ENCODE measurements at regions not wholly inside any gene's neighbourhood (a gene's known extent, or its start where the extent isn't known, plus 50 kb on each side); places are given as distances from the start of the nearest gene placed in this dataset.

DNA sequence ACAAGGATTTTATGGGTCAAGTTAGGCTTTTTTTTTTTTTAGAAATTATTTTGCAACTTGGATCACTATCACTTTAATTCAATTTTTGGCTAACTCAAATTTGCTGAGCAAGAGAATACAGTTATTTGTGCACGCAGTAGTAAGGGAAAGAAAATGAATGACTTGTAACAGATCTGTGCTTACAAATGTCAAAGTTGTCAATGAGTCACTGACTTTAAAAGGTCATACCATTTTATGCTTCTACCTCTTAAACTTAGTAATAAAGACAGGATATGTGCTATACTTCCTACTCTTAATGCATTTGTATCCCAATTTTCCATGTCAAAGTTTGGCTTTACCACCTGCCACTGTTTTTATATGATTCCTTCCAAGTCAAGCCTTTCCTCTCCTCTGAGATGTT lies 131.1 kb upstream of the FBXO33 start:
- TF ChIP-seq, protein P1, sequence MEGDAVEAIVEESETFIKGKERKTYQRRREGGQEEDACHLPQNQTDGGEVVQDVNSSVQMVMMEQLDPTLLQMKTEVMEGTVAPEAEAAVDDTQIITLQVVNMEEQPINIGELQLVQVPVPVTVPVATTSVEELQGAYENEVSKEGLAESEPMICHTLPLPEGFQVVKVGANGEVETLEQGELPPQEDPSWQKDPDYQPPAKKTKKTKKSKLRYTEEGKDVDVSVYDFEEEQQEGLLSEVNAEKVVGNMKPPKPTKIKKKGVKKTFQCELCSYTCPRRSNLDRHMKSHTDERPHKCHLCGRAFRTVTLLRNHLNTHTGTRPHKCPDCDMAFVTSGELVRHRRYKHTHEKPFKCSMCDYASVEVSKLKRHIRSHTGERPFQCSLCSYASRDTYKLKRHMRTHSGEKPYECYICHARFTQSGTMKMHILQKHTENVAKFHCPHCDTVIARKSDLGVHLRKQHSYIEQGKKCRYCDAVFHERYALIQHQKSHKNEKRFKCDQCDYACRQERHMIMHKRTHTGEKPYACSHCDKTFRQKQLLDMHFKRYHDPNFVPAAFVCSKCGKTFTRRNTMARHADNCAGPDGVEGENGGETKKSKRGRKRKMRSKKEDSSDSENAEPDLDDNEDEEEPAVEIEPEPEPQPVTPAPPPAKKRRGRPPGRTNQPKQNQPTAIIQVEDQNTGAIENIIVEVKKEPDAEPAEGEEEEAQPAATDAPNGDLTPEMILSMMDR (IDR thresholded peaks at IDR 0.05) = no peak
- no peak for TF ChIP-seq POLR2A (IDR thresholded peaks at IDR 0.05)
